BLaER1 (cell line): ENCODE measurements at regions not wholly inside any gene's neighbourhood (a gene's known extent, or its start where the extent isn't known, plus 50 kb on each side); places are given as distances from the start of the nearest gene placed in this dataset.

Experiments
- H3K27ac ChIP-seq: shearing (Covaris generic); formaldehyde crosslinking; 2 replicates; pipeline ENCODE4 v1.8.1; 2022
- H3K27me3 ChIP-seq: shearing (Covaris generic); formaldehyde crosslinking; 2 replicates; pipeline ENCODE4 v1.8.1; 2022
- H3K36me3 ChIP-seq: shearing (Covaris generic); formaldehyde crosslinking; 2 replicates; pipeline ENCODE4 v1.8.1; 2022
- H3K4me1 ChIP-seq: shearing (Covaris generic); formaldehyde crosslinking; 2 replicates; pipeline ENCODE4 v1.8.1; 2022
- H3K4me2 ChIP-seq: shearing (Covaris generic); formaldehyde crosslinking; 2 replicates; pipeline ENCODE4 v1.8.1; 2022
- H3K4me3 ChIP-seq: shearing (Covaris generic); formaldehyde crosslinking; 2 replicates; pipeline ENCODE4 v1.8.1; 2022
- H3K9ac ChIP-seq: shearing (Covaris generic); formaldehyde crosslinking; 2 replicates; pipeline ENCODE4 v1.8.1; 2022
- H3K9me3 ChIP-seq: shearing (Covaris generic); formaldehyde crosslinking; 2 replicates; pipeline ENCODE4 v1.8.1; 2022
- H4K20me1 ChIP-seq: shearing (Covaris generic); formaldehyde crosslinking; 2 replicates; pipeline ENCODE4 v1.8.1; 2022
- Cebpa-rat ChIP-seq: shearing (Covaris generic); IDR thresholded peaks from 2 replicates; pipeline ENCODE4 v1.8.1; 2022

DNA sequence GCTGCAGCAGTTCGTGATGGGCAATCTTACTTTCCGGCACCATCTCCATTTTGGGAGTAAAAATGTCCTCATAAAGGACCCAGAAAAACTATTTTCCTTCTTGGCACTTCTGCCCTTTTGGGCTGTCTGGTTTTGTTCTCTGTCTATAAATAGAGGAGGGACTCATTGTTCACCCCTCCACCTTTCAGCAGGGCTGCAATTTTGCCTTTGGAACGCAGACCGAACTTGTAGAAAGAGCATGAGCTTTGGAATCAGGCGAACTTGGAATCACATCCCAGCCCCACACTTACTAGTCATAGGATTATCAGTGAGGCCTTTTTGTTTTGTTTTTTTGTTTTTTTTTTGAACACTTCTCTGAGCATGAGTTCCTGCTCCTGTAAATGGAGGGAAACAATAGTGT is 178.1 kb upstream of the IL12B start:
- TF ChIP-seq Cebpa-rat: no peak
- no peaks in the 10 kb centered on the region for H3K4me1 ChIP-seq

DNA sequence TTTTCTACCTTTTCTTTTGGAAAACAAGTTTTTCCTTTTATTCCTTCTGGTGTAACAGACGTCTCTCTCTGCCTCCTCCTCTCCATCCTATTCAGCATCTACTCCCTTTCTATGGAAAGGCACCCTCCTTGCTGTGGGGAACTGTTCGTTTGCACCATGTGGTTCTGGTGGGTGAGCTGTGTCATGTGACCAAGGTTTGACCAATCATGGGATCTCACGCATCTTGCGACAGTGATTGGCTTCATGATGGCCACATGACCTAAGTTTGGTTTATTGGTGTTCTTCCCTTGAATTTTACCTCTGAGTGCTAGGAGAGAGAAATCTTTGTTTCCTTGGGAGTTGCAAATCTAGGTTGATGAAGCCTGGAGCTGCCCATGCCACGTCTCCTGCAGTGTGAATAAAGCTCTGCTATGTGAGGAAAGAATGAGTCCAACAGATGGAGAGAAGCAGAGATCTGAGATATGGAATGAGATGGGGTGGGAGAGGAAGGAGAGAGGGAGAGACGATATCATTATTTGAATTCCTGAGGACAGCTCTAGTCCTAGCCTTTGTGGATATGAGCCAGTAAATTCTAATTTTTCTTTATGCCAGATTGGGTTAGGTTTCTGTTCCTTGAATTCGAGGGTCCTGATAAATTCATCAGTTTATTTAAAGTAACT is 178.8 kb upstream of the IL12B start:
- no peaks in the 10 kb centered on the region for H4K20me1 ChIP-seq
- no peaks in the 10 kb centered on the region for H3K4me1 ChIP-seq
- H3K36me3 ChIP-seq: no peaks in the 10 kb centered on the region
- H3K27me3 ChIP-seq: no peaks in the 10 kb centered on the region
- H3K9me3 ChIP-seq: no peaks in the 10 kb centered on the region
- H3K4me2 ChIP-seq: no peak overlapping the region
- no peak overlapping the region for H3K27ac ChIP-seq
- no peak overlapping the region for H3K9ac ChIP-seq
- TF ChIP-seq Cebpa-rat: no peak
- H3K4me3 ChIP-seq: no peak overlapping the region

More for the DNA sequence above, 178.1 kb upstream of the IL12B start:
- no peaks in the 10 kb centered on the region for H3K36me3 ChIP-seq
- no peak overlapping the region for H3K27ac ChIP-seq
- no peaks in the 10 kb centered on the region for H3K27me3 ChIP-seq
- no peaks in the 10 kb centered on the region for H4K20me1 ChIP-seq
- H3K4me2 ChIP-seq: no peak overlapping the region
- no peak overlapping the region for H3K4me3 ChIP-seq
- H3K9ac ChIP-seq: no peak overlapping the region
- H3K9me3 ChIP-seq: no peaks in the 10 kb centered on the region

DNA sequence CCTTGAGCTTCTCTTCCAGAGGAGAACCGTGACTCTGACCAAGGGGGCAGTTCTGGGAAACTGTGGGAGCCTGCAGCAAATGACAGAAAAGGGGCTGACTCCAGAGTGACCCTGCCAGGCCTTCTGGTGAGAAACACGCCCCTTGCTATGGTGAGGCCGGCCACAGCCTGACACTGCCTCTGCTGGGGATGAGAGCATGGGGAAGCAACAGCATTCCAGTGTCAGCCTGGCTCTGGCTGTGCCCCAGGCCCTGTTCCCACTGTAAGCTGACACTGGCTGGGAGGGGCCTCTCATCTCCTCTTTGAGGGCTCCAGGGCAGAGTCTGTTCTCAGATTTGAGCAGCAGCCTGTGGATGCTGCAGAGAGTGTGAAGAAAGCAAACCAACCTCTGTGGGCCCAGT is 180.0 kb upstream of the IL12B start:
- H3K36me3 ChIP-seq: no peaks in the 10 kb centered on the region
- H3K4me2 ChIP-seq: no peak overlapping the region
- no peaks in the 10 kb centered on the region for H3K27me3 ChIP-seq
- no peak overlapping the region for H3K4me3 ChIP-seq
- H3K9ac ChIP-seq: no peak overlapping the region
- no peaks in the 10 kb centered on the region for H3K4me1 ChIP-seq
- H3K27ac ChIP-seq: no peak overlapping the region
- H4K20me1 ChIP-seq: no peaks in the 10 kb centered on the region
- H3K9me3 ChIP-seq: no peaks in the 10 kb centered on the region
- no peak for TF ChIP-seq Cebpa-rat

DNA sequence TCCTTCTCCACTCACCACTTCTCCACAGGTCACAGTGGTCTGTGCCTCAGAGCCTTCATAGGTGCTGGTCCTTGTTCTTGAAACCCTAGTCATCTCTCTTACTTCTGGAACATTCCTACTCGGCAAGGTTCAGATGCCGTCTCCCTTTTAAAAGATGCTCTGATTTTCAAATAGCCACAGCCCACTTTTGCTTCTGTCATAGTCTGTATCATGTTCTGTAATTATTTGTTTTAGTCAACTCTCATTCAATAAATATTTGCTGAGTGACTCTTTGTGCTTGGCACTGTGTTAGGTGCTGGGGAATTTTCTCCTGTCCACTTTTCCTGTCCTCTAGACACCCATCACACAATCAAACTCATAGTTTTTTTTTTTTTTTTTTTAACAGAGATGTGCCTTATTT is 181.3 kb upstream of the IL12B start:
- Histone ChIP-seq H3K4me1 (no peaks in the 10 kb centered on the region), H3K27me3 (no peaks in the 10 kb centered on the region), H3K27ac (no peak overlapping the region), H3K36me3 (no peaks in the 10 kb centered on the region), H3K9ac (no peak overlapping the region), H3K4me2 (no peak overlapping the region), H3K9me3 (no peaks in the 10 kb centered on the region), H3K4me3 (no peak overlapping the region), H4K20me1 (no peaks in the 10 kb centered on the region)
- TF ChIP-seq Cebpa-rat: no peak

DNA sequence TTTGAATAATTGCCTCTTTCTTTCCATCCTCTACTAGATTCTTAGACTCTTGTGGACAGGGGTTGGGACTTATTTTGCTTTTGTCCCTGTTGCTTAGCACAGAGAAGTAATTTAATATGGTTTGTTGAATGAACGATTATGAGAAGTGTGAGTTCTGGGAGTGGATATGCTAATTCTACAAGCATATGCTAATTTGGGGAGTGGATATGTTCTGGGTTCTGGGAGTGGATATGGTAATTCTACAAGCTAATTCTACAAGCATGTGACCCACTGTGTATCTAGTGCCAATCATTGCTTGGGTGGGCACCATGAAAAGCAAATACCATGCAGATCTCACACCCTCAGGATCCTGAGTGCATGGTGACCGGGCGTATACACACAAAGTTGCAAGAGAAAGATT is 181.8 kb upstream of the IL12B start:
- TF ChIP-seq Cebpa-rat: no peak
- no peaks in the 10 kb centered on the region for H3K9me3 ChIP-seq
- no peak overlapping the region for H3K9ac ChIP-seq
- no peak overlapping the region for H3K4me2 ChIP-seq
- no peaks in the 10 kb centered on the region for H3K4me1 ChIP-seq
- H4K20me1 ChIP-seq: no peaks in the 10 kb centered on the region
- no peak overlapping the region for H3K4me3 ChIP-seq
- no peak overlapping the region for H3K27ac ChIP-seq
- H3K27me3 ChIP-seq: no peaks in the 10 kb centered on the region
- H3K36me3 ChIP-seq: no peaks in the 10 kb centered on the region

DNA sequence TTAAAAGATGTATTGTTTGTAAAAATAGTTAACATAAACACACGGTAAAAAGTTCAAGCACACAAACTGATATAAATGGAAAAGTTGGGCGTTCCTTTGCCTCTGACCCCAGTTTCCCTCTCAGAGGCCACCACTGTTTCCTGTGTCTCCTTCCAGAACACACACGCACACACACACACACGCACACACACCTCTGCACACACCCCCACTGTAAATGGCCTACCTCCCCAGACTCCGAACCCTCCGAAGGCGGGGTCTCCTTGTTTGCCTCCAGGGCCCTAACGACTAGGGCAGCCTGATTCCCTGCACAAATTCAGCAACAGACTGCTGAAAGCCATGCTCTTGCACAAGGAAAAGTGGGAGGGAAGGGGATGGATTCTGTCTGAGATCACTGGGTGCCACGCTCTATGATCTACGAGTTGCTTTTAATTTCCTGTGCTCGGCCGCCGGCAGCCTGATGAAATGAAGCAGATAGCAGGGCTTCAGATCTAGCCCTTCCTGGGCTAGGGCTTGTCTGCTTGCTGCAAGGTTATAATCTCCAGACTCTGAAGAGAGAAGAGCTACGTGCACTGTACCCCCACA is 184.0 kb upstream of the IL12B start:
- H3K36me3 ChIP-seq: no peaks in the 10 kb centered on the region
- no peak for TF ChIP-seq Cebpa-rat
- H4K20me1 ChIP-seq: no peaks in the 10 kb centered on the region
- no peak overlapping the region for H3K27ac ChIP-seq
- no peak overlapping the region for H3K9ac ChIP-seq
- no peak overlapping the region for H3K4me2 ChIP-seq
- H3K9me3 ChIP-seq: no peaks in the 10 kb centered on the region
- H3K4me1 ChIP-seq: no peaks in the 10 kb centered on the region
- H3K27me3 ChIP-seq: no peaks in the 10 kb centered on the region
- no peak overlapping the region for H3K4me3 ChIP-seq

DNA sequence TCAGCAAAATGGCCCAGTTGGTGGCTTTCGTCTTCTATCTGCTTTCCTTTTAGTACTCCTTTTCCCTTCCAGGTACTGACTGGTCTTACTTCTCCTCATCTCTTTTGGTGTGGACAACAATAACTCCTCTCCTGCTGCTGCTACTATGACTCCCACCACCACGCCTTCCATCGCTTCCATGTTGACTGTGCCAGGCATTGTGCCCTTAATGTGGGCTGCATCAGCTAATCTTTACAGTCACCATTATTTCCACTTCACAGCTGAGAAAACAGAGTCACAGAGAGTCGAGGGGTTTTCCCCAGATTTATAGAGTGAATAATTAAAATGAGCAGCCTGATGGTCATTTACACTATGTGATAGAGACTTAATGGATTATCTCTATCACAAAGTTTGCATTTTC is 184.9 kb upstream of the IL12B start:
- no peaks in the 10 kb centered on the region for H4K20me1 ChIP-seq
- H3K4me2 ChIP-seq: no peak overlapping the region
- H3K9ac ChIP-seq: no peak overlapping the region
- H3K9me3 ChIP-seq: no peaks in the 10 kb centered on the region
- no peaks in the 10 kb centered on the region for H3K27me3 ChIP-seq
- no peak overlapping the region for H3K27ac ChIP-seq
- H3K4me3 ChIP-seq: no peak overlapping the region
- TF ChIP-seq Cebpa-rat: no peak
- no peaks in the 10 kb centered on the region for H3K4me1 ChIP-seq
- no peaks in the 10 kb centered on the region for H3K36me3 ChIP-seq

DNA sequence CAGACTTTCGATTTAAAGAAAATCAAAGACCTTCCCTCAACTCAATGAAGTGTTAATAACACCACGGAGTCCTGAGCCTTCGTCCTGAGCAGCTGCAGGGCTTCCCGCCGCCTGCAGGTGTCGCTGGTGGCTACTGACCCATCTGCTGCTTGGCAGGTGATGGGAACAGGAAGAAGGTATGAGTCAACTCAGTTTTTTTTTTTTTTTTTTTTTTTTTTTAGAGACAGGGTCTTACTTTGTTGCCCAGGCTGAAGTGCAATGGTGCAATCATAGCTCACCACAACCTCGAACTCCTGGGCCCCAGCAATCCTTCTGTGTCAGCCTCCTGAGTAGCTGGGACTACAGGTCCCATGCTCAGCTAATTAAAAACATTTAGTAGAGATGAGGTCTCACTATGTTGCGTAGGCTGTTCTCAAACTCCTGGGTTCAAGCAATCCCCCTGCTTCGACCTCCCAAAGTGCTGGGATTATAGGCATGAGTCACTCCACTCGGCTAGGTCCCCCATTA is 185.7 kb upstream of the IL12B start:
- H3K9ac ChIP-seq: no peak overlapping the region
- no peaks in the 10 kb centered on the region for H4K20me1 ChIP-seq
- no peak overlapping the region for H3K4me3 ChIP-seq
- no peaks in the 10 kb centered on the region for H3K27me3 ChIP-seq
- no peak overlapping the region for H3K4me2 ChIP-seq
- no peak overlapping the region for H3K27ac ChIP-seq
- no peaks in the 10 kb centered on the region for H3K4me1 ChIP-seq
- no peaks in the 10 kb centered on the region for H3K36me3 ChIP-seq
- H3K9me3 ChIP-seq: no peaks in the 10 kb centered on the region
- TF ChIP-seq Cebpa-rat: no peak

DNA sequence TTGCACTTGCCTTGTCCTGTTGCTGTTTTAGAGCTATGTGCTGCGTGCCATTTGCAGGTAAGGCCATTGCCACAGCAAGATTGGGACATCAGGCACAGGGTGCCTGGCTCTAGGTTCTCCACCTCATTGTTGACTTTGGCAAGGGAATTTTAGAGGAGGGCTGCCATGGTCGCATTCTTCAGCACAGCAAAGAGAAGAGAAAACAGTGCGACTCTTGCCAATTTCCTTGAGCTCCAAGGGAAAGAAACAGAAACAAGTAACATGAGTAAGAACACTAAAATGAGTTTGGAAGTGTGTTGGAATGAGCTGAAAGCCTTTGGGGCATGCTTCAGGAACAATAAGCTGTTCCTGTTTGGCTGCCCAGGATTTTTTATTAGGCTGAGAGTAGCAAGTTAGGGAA is 188.1 kb upstream of the IL12B start:
- no peaks in the 10 kb centered on the region for H4K20me1 ChIP-seq
- H3K4me3 ChIP-seq: no peak overlapping the region
- no peaks in the 10 kb centered on the region for H3K4me1 ChIP-seq
- H3K4me2 ChIP-seq: no peak overlapping the region
- no peaks in the 10 kb centered on the region for H3K9me3 ChIP-seq
- H3K27me3 ChIP-seq: no peaks in the 10 kb centered on the region
- no peak overlapping the region for H3K27ac ChIP-seq
- H3K9ac ChIP-seq: no peak overlapping the region
- no peaks in the 10 kb centered on the region for H3K36me3 ChIP-seq
- TF ChIP-seq Cebpa-rat: no peak

DNA sequence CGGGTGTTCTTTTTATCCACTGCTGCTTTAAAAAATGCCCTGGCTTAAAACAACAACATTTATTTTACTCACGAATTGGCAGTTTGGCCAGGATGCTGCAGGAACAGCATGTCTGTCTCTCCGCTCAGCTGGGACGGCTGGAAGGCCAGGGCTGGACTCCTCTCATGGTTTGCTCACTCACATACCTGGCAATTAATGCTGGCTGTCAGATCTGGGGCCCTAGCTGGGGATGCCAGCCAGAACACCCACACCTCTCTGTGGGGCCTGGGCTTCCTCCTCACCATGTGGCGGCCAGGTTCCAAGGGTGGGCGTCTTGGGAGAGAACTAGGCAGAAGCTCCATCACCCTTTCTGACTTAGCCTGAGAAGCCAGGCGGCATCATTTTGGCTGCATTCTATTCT is 189.1 kb upstream of the IL12B start:
- Histone ChIP-seq H3K4me2 (no peak overlapping the region), H4K20me1 (no peaks in the 10 kb centered on the region), H3K9ac (no peak overlapping the region), H3K4me1 (no peaks in the 10 kb centered on the region), H3K27ac (no peak overlapping the region), H3K27me3 (no peaks in the 10 kb centered on the region), H3K4me3 (no peak overlapping the region), H3K36me3 (no peaks in the 10 kb centered on the region), H3K9me3 (no peaks in the 10 kb centered on the region)
- no peak for TF ChIP-seq Cebpa-rat
